Endodermal cell (in vitro differentiated cells): ENCODE measurements at regions not wholly inside any gene's neighbourhood (a gene's known extent, or its start where the extent isn't known, plus 50 kb on each side); places are given as distances from the start of the nearest gene placed in this dataset.

Source experiments
- DNase-seq: peaks from one replicate; pipeline ENCODE4 v3.0.0-alpha.2; 2017
- H3K27ac ChIP-seq: 2 replicates; pipeline ENCODE4 v1.5.1; 2013; ENCODE audit warnings: mild to moderate bottlenecking, low read depth, low read length, moderate library complexity
- H3K27me3 ChIP-seq: 2 replicates; pipeline ENCODE4 v1.6.1; 2013; ENCODE audit warnings: mild to moderate bottlenecking, low read length, moderate library complexity; ENCODE audit not compliant: insufficient read depth, control insufficient read depth, poor library complexity, severe bottlenecking
- H3K36me3 ChIP-seq: 2 replicates; pipeline ENCODE4 v1.7.0; 2013; ENCODE audit warnings: mild to moderate bottlenecking, low read length, moderate library complexity; ENCODE audit not compliant: control insufficient read depth, insufficient read depth
- H3K4me1 ChIP-seq: one replicate; pipeline ENCODE4 v1.7.0; 2013; ENCODE audit warnings: low read length; ENCODE audit not compliant: control insufficient read depth, insufficient read depth
- H3K4me3 ChIP-seq: 2 replicates; pipeline ENCODE4 v1.5.1; 2013; ENCODE audit warnings: mild to moderate bottlenecking, low read length, moderate library complexity
- H3K9ac ChIP-seq: 2 replicates; pipeline ENCODE4 v1.6.1; 2013; ENCODE audit warnings: mild to moderate bottlenecking, low read length, moderate library complexity; ENCODE audit not compliant: poor library complexity, severe bottlenecking; ENCODE audit errors: extremely low read depth
- H3K9me3 ChIP-seq: 2 replicates; pipeline ENCODE4 v1.6.1; 2013; ENCODE audit warnings: mild to moderate bottlenecking, low read length, moderate library complexity; ENCODE audit not compliant: control insufficient read depth
- H3K27ac Mint-ChIP-seq: 2 replicates; pipeline ENCODE4 v1.8.0; 2020; ENCODE audit warnings: mixed read lengths
- H3K27me3 Mint-ChIP-seq: 2 replicates; pipeline ENCODE4 v1.8.0; 2021; ENCODE audit warnings: mild to moderate bottlenecking, mixed read lengths; ENCODE audit not compliant: insufficient read depth
- H3K36me3 Mint-ChIP-seq: 2 replicates; pipeline ENCODE4 v1.8.0; 2020; ENCODE audit warnings: low read depth, mixed read lengths
- H3K4me1 Mint-ChIP-seq: 2 replicates; pipeline ENCODE4 v1.8.0; 2020; ENCODE audit warnings: mixed read lengths
- H3K4me3 Mint-ChIP-seq: 2 replicates; pipeline ENCODE4 v1.8.0; 2020; ENCODE audit warnings: mild to moderate bottlenecking, moderate library complexity, mixed read lengths
- H3K9me3 Mint-ChIP-seq: 2 replicates; pipeline ENCODE4 v1.8.0; 2020; ENCODE audit warnings: mild to moderate bottlenecking, mixed read lengths
- CTCF ChIP-seq: fragments of 200-600 bp; sonication (generic); conservative IDR thresholded peaks from 2 replicates; pipeline ENCODE4 v1.5.0; 2021; ENCODE audit warnings: antibody characterized with exemption, mild to moderate bottlenecking
- WGBS, 2 experiments: methylation state at CpG; one replicate each; pipeline versions ENCODE4 v1.1.5 to v1.1.7; 2013; ENCODE audit warnings: missing lambda C conversion rate in 2 of 2, mixed read lengths in 1 of 2; ENCODE audit not compliant: insufficient coverage in 1 of 2, insufficient read length in 1 of 2; 5-methylcytosine and 5-hydroxymethylcytosine counted together

DNA sequence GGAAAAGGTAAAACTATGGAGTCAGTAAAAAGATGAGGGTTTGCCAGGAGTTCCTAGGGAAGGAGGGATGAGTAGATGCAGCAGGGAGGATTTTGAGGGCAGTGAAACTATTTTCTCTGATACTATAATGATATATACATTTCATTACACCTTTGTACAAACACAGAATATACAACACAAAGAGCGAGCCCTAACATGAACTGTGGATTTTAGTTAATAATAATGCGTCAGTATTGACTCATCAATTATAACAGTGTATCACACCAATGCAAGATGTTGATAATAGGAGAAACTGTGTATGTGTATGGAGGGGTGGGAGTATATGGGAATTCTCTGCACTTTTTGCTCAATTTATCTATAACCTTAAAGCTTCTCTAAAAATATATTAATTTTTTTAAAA, 404.3 kb upstream of the NOVA1 start:
- Mint-ChIP-seq H3K4me1 (no peaks in the 10 kb centered on the region), H3K36me3 (no peaks in the 10 kb centered on the region), H3K4me3 (no peak overlapping the region), H3K9me3 (no peaks in the 10 kb centered on the region), H3K27ac (no peak overlapping the region), H3K27me3 (no peaks in the 10 kb centered on the region)
- H3K4me1 ChIP-seq, result no peaks in the 10 kb centered on the region
- no peaks in the 10 kb centered on the region for H3K27me3 ChIP-seq
- no peak overlapping the region for H3K27ac ChIP-seq
- H3K9me3 ChIP-seq, result peaks cover 7% of the 10 kb centered on the region
- TF ChIP-seq CTCF, result no peak
- H3K36me3 ChIP-seq, result no peaks in the 10 kb centered on the region
- no peak overlapping the region for H3K9ac ChIP-seq
- H3K4me3 ChIP-seq, result no peak overlapping the region
- no peak for DNase-seq
- WGBS, 2 experiments, result no CpG with 5 or more reads among the region's 2 CpGs

DNA sequence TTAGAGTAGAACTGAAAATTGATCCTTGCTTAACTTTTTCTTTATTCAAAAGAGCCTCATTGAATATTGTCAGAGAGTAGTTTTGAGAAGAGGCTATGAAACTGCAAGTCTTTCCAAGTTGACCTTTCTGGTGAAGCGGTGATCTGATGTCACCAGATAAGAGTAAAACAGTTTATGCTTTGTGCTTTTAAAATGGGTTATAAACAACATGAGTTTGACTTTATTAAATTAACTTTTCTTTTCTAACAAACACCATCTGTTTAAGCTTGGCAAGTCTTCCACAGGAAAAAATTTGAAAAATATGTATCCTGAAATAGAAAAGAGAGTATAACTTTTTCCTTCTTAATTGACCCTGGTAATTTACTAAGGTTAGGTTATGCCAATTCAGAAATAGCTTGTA, 408.7 kb upstream of the NOVA1 start:
- H3K4me1 Mint-ChIP-seq, result no peaks in the 10 kb centered on the region
- peaks cover 2% of the 10 kb centered on the region for H3K9me3 Mint-ChIP-seq
- Histone ChIP-seq H3K27ac (no peak overlapping the region), H3K27me3 (no peaks in the 10 kb centered on the region), H3K36me3 (no peaks in the 10 kb centered on the region), H3K9me3 (no peaks in the 10 kb centered on the region), H3K4me1 (no peaks in the 10 kb centered on the region), H3K4me3 (no peak overlapping the region), H3K9ac (no peak overlapping the region)
- WGBS, 2 experiments, result 94% methylated on average over 1 of the region's 1 CpG; no CpG with 5 or more reads in 1 of the 2 experiments
- no peak overlapping the region for H3K4me3 Mint-ChIP-seq
- no peak for DNase-seq
- TF ChIP-seq CTCF, result no peak
- no peaks in the 10 kb centered on the region for H3K27me3 Mint-ChIP-seq
- H3K36me3 Mint-ChIP-seq, result no peaks in the 10 kb centered on the region
- no peak overlapping the region for H3K27ac Mint-ChIP-seq

DNA sequence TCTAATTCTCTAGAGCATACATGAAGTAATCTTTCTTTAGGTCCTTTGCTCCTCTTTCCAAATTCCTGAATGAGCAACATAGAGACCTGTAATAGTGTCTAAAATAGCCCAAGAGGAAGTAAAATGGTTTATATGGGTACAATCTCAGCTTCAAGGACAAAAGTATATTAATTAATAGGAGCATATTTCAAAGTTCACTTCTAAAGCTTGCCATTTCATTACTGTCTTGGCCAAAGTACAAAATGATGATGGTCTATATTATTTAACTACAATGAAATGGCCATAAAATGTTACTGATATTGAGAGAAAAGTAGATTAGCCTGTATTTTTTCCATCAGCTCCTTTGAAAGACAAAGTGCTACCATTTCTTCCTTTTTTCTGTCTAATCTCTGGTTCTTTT, 410.4 kb upstream of the NOVA1 start:
- no peaks in the 10 kb centered on the region for H3K27me3 Mint-ChIP-seq
- no peak for TF ChIP-seq CTCF

More for the DNA sequence above, 410.4 kb upstream of the NOVA1 start:
- Histone ChIP-seq H3K27ac (no peak overlapping the region), H3K27me3 (no peaks in the 10 kb centered on the region), H3K4me1 (no peaks in the 10 kb centered on the region), H3K9me3 (no peaks in the 10 kb centered on the region), H3K9ac (no peak overlapping the region), H3K4me3 (no peak overlapping the region), H3K36me3 (no peaks in the 10 kb centered on the region)
- DNase-seq, result no peak
- H3K4me3 Mint-ChIP-seq, result no peak overlapping the region
- H3K4me1 Mint-ChIP-seq, result no peaks in the 10 kb centered on the region
- H3K36me3 Mint-ChIP-seq, result no peaks in the 10 kb centered on the region
- peaks cover 2% of the 10 kb centered on the region for H3K9me3 Mint-ChIP-seq
- no peak overlapping the region for H3K27ac Mint-ChIP-seq
